Heart left ventricle (tissue), 13 donors: ENCODE measurements at regions not wholly inside any gene's neighbourhood (a gene's known extent, or its start where the extent isn't known, plus 50 kb on each side); places are given as distances from the start of the nearest gene placed in this dataset.

Source experiments
- CTCF ChIP-seq, 12 donors: fragments of 200-600 bp; sonication (generic) in 4 of 12; IDR thresholded peaks; one replicate each; pipeline versions ENCODE4 v1.5.0 to v1.8.0; 2018 to 2022; ENCODE audit warnings: antibody characterized with exemption in 12 of 12, mild to moderate bottlenecking in 5 of 12
- POLR2A ChIP-seq, 2 donors: fragments of 450-650 bp; IDR thresholded peaks; one replicate each; pipeline ENCODE4 v1.6.1; 2017; ENCODE audit warnings: antibody characterized with exemption in 2 of 2, mild to moderate bottlenecking in 2 of 2, moderate library complexity in 2 of 2
- donor health status: ischemic (EF 13 %, LVEDD 7.1; RV severe dilation, severe dysfunction).
- donor health status: DM: no; HTN: yes; CAD: no.
- donor health status: DM: no; HTN: no; CAD: no.
- donor health status: ischemic (EF 25% LVEDD 6.9; RV normal size, moderate dysfunction).
- donor health status: ischemic (EF 25% LVEDD 5.7; RV mildly dilated, moderate dysfunction).
- donor health status: ischemic (EF 35%, LVEDD 5.7; RV mildly dilated, moderate dysfunction).
- donor health status: nonischemic (EF 11% LVEDD 7.7; RV severe dilation, severe dysfunction).
- donor health status: DM: yes; HTN: yes; CAD: no.
- donor health status: PGD.
- donor health status: ischemic (EF 29% LVEDD 5.4; RV normal size, mild dysfunction).
- donor health status: nonischemic (EF 23%, LVEDD 6.1; RV moderate dilation, normal function).

GRCh38 chr3:70137366-70137765, 137.8 kb downstream of the SAMMSON start:
- TF ChIP-seq CTCF (IDR thresholded peaks at IDR 0.05) (no peak), POLR2A (IDR thresholded peaks at IDR 0.05) (no peak)
